SKM-1 treated with dmso at 0.1 percent for 144 hours (cell line): ENCODE measurements at regions not wholly inside any gene's neighbourhood (a gene's known extent, or its start where the extent isn't known, plus 50 kb on each side); places are given as distances from the start of the nearest gene placed in this dataset.
"Not testable (repeated sequence)": the region's sequence is repeated elsewhere in the genome, so short reads cannot be mapped to it uniquely, and the experiment has no call there.

Experiments
- DNase-seq: peaks from one replicate; lab custom pipeline; 2025; ENCODE audit not compliant: unreplicated experiment; lab: John Stamatoyannopoulos, UW

- DNase-seq: not testable (repeated sequence)
Measured at GRCh38 chr9:109663978-109664377, 116.0 kb upstream of the PALM2AKAP2 start.

- not testable (repeated sequence) for DNase-seq
Measured at GRCh38 chr9:109665736-109666135, 114.3 kb upstream of the PALM2AKAP2 start.

GRCh38 chr9:109681301-109681700 lies 98.7 kb upstream of the PALM2AKAP2 start:
- no peak for DNase-seq

GRCh38 chr9:109682227-109682626 lies 97.8 kb upstream of the PALM2AKAP2 start:
- DNase-seq: no peak

- DNase-seq: no peak
Measured at GRCh38 chr9:109683521-109683920, 96.5 kb upstream of the PALM2AKAP2 start.

GRCh38 chr9:109689701-109690100 lies 90.3 kb upstream of the PALM2AKAP2 start:
- DNase-seq: no peak

- DNase-seq: no peak
Measured at GRCh38 chr9:109699019-109699418, 81.0 kb upstream of the PALM2AKAP2 start.

- DNase-seq: no peak
Measured at GRCh38 chr9:109704546-109704945, 75.5 kb upstream of the PALM2AKAP2 start.

- DNase-seq: no peak
Measured at GRCh38 chr9:109705515-109705914, 74.5 kb upstream of the PALM2AKAP2 start.

- DNase-seq: no peak
Measured at GRCh38 chr9:109707355-109707754, 72.6 kb upstream of the PALM2AKAP2 start.

- DNase-seq: no peak
Measured at GRCh38 chr9:109708451-109708945, 71.5 kb upstream of the PALM2AKAP2 start.

GRCh38 chr9:109709866-109710265 lies 70.1 kb upstream of the PALM2AKAP2 start:
- no peak for DNase-seq

- no peak for DNase-seq
Measured at GRCh38 chr9:109710830-109711229, 69.2 kb upstream of the PALM2AKAP2 start.

- DNase-seq: no peak
Measured at GRCh38 chr9:109715344-109715743, 64.7 kb upstream of the PALM2AKAP2 start.

- no peak for DNase-seq
Measured at GRCh38 chr9:109716631-109717030, 63.4 kb upstream of the PALM2AKAP2 start.

GRCh38 chr9:109717342-109717741 lies 62.7 kb upstream of the PALM2AKAP2 start:
- no peak for DNase-seq

- DNase-seq: no peak
Measured at GRCh38 chr9:109718861-109719260, 61.1 kb upstream of the PALM2AKAP2 start.

GRCh38 chr9:109721001-109721400 lies 59.0 kb upstream of the PALM2AKAP2 start:
- DNase-seq: no peak

- no peak for DNase-seq
Measured at GRCh38 chr9:109722007-109722406, 58.0 kb upstream of the PALM2AKAP2 start.

GRCh38 chr9:109723781-109724180 lies 56.2 kb upstream of the PALM2AKAP2 start:
- no peak for DNase-seq

GRCh38 chr9:109725460-109725859 lies 54.5 kb upstream of the PALM2AKAP2 start:
- DNase-seq: no peak

GRCh38 chr9:109726119-109726518 lies 53.9 kb upstream of the PALM2AKAP2 start:
- no peak for DNase-seq

GRCh38 chr9:109728686-109729300 lies 51.2 kb upstream of the PALM2AKAP2 start:
- no peak for DNase-seq
